GM19452 (cell line): ENCODE measurements at regions not wholly inside any gene's neighbourhood (a gene's known extent, or its start where the extent isn't known, plus 50 kb on each side); places are given as distances from the start of the nearest gene placed in this dataset.

ENCODE experiments used
- ATAC-seq: cut with Tn5 transposase; IDR thresholded peaks from one replicate; pipeline ENCODE4 v1.9.1; 2021; ENCODE audit not compliant: unreplicated experiment

- ATAC-seq: no peak
Measured at GRCh38 chr1:213828867-213829266, 158.9 kb upstream of the PROX1 start.

GRCh38 chr1:213829780-213830179, 158.0 kb upstream of the PROX1 start:
- no peak for ATAC-seq

DNA sequence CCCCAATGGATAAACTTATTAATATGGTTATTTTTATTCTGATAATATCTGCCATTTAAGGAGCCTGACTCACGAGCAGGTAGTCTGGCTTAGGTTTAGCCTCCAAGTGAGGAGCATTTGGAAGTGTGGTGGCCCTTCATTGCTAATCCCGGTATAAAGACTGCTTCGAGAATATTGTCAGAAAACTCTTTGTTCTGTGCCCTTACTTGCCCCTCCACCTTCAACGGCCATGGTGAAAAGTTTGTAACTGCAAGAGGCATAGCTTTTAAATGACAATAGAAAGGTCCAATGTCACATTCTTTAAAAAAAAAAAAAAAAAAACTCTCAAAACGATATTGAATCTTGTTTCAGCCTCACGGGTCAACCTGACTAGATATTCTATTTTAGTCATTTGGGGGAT, 157.4 kb upstream of the PROX1 start:
- ATAC-seq: no peak

GRCh38 chr1:213840575-213840974, 147.2 kb upstream of the PROX1 start:
- no peak for ATAC-seq

DNA sequence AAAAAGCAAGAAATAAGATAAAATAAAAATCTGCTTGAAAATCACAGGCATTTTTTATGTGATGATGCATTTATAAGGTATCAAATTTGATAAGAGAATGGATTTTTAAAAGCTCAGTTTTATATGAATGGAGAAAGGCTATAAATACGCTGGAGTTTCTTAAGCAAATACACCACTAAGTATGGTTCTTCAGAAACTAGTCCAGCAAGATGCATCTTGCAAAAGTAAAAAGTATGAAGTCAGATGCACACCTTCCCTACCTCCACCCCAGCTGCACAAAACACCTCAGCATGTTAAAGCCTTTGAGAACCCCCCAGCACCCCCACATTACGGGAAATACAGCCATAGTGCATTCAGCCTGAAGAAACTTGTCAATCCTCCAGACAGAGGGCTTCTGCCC, 143.1 kb upstream of the PROX1 start:
- ATAC-seq: no peak

DNA sequence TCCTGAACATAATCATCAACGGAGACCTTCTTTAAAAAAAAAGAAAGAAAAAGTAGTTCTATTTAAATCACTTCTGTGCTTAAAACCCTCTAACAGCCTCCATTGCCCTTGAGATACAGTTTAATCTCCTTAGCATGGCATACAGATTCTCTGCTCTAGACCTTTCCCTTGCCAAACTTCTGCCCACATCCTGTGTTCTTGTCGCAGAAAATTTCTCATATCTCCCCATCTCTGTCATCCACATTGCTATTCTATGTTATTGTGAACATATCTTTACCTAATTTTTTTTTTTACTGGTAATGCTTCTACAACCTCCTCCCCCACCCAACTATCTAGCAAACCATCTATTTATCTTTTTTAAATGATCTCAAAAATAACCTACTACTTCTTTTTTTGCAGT, 135.7 kb upstream of the PROX1 start:
- no peak for ATAC-seq

- ATAC-seq: no peak
Measured at GRCh38 chr1:213858581-213858980, 129.2 kb upstream of the PROX1 start.

DNA sequence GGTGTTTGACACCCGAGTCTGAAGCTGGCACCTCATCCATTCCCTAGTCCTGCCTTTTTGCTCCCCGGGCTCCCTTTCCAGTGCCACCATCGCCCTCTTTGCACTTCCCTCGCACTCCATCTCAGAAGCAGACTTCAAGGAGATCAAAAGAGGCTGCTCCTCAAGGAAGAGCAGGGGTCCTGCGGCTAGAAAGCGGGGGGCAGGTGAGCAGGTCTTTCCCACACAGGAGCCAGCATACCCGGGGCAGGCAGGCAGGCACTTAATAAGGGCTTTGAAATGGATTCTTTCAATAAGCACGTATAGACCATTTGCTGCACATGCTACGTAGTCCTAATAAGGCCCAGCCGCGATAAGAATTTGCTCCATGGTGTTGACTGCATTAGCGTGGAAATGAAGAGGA, 125.9 kb upstream of the PROX1 start:
- no peak for ATAC-seq

DNA sequence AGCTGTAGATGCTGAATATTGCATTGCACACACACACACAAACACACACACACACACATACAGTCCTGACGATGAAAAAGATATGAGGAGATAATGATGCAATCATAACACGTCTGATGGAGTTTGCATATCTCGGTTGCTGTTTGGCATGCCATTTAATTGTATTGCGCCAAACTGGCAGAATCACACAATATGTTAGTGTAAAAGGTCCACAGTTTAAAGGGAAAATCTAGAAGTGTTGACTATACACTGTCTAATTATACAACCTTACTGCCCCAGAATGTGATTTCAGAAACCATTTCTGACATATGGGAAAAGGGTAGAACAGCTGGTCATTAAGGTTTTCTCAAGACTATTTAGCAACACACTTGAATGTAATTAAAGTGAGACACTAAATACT, 123.7 kb upstream of the PROX1 start:
- ATAC-seq: no peak

GRCh38 chr1:213868482-213868881, 119.3 kb upstream of the PROX1 start:
- ATAC-seq: no peak

GRCh38 chr1:213871179-213871578, 116.6 kb upstream of the PROX1 start:
- ATAC-seq: no peak

DNA sequence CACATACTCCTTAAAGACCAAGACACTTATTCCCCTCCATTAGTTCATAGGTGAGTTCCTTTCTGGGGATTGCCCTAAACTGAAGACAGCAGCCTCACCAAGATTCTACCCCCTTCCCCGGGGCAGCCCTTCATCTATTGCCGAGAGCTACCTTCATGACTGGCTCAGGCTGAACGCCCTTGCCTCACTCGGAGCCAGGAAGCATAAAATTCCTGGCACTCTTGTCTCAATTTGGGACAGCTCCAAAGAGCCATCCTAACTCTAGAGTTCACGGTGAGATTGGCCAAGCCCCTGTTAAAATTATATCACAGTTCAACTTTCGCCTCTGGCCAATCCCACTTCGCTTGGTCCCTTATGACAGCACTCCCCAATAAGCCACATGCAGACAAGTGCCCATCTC, 113.0 kb upstream of the PROX1 start:
- ATAC-seq: no peak

DNA sequence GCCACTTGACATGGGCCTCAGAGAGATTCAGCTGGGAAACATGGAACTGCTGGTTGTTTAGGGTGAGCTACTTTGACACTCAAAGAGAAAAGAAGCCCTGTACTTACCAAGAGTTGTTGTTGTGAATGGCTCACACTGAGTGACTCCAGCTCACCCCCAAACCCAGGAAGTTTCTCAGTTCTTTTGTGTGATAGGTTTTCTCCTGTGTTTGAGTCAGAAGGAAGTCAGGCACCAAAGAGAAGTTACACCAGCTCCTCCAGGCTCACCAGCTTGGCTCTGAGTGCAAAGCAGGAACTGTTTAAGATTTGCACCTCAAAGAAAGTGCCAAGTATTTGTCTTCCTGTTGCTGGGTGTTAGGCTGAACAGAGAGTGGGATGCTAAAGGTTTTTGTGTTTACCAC, 111.2 kb upstream of the PROX1 start:
- ATAC-seq: no peak

GRCh38 chr1:213883618-213884017, 104.2 kb upstream of the PROX1 start:
- ATAC-seq: no peak

- ATAC-seq: no peak
Measured at GRCh38 chr1:213884402-213884801, 103.4 kb upstream of the PROX1 start.

GRCh38 chr1:213884942-213885341, 102.8 kb upstream of the PROX1 start:
- no peak for ATAC-seq

GRCh38 chr1:213887842-213888241, 99.9 kb upstream of the PROX1 start:
- ATAC-seq: no peak

DNA sequence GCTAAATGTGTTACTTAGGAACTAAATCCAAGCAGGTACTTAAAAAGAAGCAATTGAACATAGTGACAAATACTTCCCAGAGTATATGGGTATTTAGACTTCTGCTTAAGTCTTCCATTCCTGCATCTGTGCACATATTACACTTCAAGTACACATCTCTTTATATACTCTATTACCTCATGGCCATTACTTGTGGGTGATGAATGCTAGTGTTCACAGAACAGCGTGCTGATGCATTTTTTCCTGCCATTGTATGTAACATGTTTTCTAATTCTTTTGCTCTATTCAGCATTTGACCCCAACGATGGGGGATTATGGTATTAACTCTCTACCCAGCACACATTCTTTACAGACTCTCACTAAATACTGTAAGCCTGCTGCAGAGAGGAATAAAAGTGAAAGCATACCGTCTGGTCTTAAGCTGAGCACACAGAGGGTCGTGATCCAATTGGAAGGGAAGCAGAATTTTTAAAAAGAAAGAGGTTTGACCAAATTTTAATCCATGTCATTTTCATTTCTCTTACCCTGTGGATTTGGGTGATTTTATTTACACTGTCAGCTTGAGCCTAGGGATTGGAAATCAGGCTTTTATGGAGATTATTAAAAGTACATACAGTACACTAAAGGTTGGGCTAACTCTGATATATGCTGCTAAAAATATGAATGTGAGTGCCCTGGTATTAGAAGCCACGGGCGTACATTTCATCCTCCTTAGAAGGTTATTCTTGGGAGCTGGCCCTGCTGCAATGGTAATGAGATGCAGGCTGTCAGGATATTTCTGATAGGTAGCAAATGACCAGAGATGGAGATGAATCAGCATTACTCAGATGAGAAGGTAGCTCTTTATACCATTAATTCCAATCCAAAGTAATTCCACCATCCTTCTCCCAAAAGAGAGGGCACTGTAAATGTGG, 95.5 kb upstream of the PROX1 start:
- ATAC-seq: no peak

GRCh38 chr1:213898684-213899083, 89.1 kb upstream of the PROX1 start:
- ATAC-seq: no peak

GRCh38 chr1:213899413-213899812, 88.4 kb upstream of the PROX1 start:
- ATAC-seq: no peak

DNA sequence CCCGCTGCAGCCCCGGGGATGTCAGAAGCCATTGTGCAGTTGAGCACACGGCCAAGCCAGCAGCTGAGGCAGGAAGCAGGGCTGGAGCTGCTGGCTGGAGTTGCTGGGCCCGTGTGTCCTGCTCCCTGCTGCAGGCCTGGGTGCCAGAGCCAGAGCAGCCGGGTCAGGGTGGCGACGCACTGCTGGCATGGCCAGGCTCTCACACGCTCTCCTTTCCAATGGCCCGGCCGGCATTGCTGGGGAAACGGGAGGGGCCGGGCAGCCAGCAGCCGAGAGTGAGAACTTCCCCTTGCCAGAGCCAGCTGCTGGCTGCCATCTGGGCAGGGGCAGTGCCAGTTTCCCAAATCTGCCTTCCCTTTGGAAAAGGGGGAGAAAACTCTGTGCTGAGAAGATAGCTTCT, 82.4 kb upstream of the PROX1 start:
- ATAC-seq: no peak

GRCh38 chr1:213908521-213908920, 79.3 kb upstream of the PROX1 start:
- ATAC-seq: no peak

DNA sequence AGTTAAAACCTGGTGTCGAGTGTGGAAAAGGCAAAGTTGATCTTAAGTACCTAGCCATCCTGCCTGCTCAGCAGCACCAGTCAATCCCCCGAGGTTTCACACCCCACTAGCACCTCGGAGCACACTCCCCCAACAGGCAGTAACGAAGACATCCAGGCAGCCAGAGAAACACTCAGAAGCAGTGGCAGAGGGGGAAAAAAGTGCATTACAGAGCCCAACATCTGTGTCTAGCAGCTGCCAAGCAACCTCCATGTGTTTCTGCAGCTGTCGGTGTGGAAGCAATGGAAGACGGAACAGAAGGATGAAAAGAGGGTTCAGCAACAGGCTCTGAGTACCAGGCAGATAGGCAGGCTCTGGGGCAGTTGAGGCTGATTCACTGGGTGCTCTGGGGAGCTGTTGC, 73.4 kb upstream of the PROX1 start:
- no peak for ATAC-seq
